Heart right ventricle (tissue), 16 donors: ENCODE measurements at regions not wholly inside any gene's neighbourhood (a gene's known extent, or its start where the extent isn't known, plus 50 kb on each side); places are given as distances from the start of the nearest gene placed in this dataset.
"Not testable (repeated sequence)": the region's sequence is repeated elsewhere in the genome, so short reads cannot be mapped to it uniquely, and the experiment has no call there.

ENCODE experiments used
- ATAC-seq, 8 donors: fragments of 200-7000 bp; cut with Tn5 transposase; one replicate each; pipeline ENCODE4 v1.9.1; 2020; ENCODE audit warnings: mild to moderate bottlenecking in 8 of 8, moderate library complexity in 8 of 8, moderate number of reproducible peaks in 1 of 8
- DNase-seq, 2 donors: peaks; one replicate each; pipeline ENCODE4 v3.0.0-alpha.2; 2020
- H3K27ac ChIP-seq, 10 donors: fragments of 200-600 bp; sonication (generic) in 2 of 10; one replicate each; pipeline versions ENCODE4 v1.5.0 to v1.8.0; 2020 to 2022; ENCODE audit warnings: mild to moderate bottlenecking in 3 of 10
- H3K27me3 ChIP-seq, 7 donors: fragments of 200-600 bp; one replicate each; pipeline ENCODE4 v1.8.0; 2021 to 2022; ENCODE audit warnings: mild to moderate bottlenecking in 2 of 7
- H3K36me3 ChIP-seq, 9 donors: fragments of 200-600 bp; sonication (generic) in 1 of 9; one replicate each; pipeline versions ENCODE4 v1.5.0 to v1.8.0; 2020 to 2022; ENCODE audit warnings: mild to moderate bottlenecking in 2 of 9
- H3K4me1 ChIP-seq, 9 donors: fragments of 200-600 bp; sonication (generic) in 1 of 9; one replicate each; pipeline versions ENCODE4 v1.5.0 to v1.8.0; 2020 to 2022; ENCODE audit warnings: mild to moderate bottlenecking in 4 of 9
- H3K4me3 ChIP-seq, 10 donors: fragments of 200-600 bp; sonication (generic) in 2 of 10; one replicate each; pipeline versions ENCODE4 v1.5.0 to v1.8.0; 2020 to 2022; ENCODE audit warnings: mild to moderate bottlenecking in 7 of 10, moderate library complexity in 2 of 10
- H3K9me3 ChIP-seq, 11 donors: fragments of 200-600 bp in 10 of 11; sonication (generic) in 2 of 11; one replicate each; pipeline versions ENCODE4 v1.5.0 to v1.8.0; 2013 to 2022; ENCODE audit warnings: mild to moderate bottlenecking in 2 of 11, control low read depth in 1 of 11, moderate library complexity in 1 of 11
- WGBS, 2 donors: extraction: QIAGEN DNeasy Blood & Tissue Kit; methylation state at CpG; one replicate each; pipeline ENCODE4 v1.1.7; 2013; ENCODE audit warnings: inconsistent platforms in 1 of 2; 5-methylcytosine and 5-hydroxymethylcytosine counted together
- intact Hi-C, 10 donors: fragments of 100-400 bp; cut with DNase I; formaldehyde crosslinking; loops; one replicate each; pipeline versions ENCODE4 v1.11.1 to v1.14.2; 2022
- TF ChIP-seq, protein P1 (sequence below), 9 donors: fragments of 200-600 bp; sonication (generic) in 2 of 9; IDR thresholded peaks; one replicate each; pipeline versions ENCODE4 v1.5.0 to v1.8.0; 2021 to 2022; ENCODE audit warnings: antibody characterized with exemption in 9 of 9, mild to moderate bottlenecking in 5 of 9, moderate library complexity in 1 of 9
- donor health status: Arrhythmogenic right ventricular cardiomyopathy.
- donor health status: ischemic (EF 13 %, LVEDD 7.1; RV severe dilation, severe dysfunction).
- donor health status: healthy with polysubstance abuse.
- donor health status: DM: no; HTN: yes; CAD: no.
- donor health status: DM: no; HTN: no; CAD: no.
- donor health status: ischemic (EF 25% LVEDD 6.9; RV normal size, moderate dysfunction).
- donor health status: ischemic (EF 25% LVEDD 5.7; RV mildly dilated, moderate dysfunction).
- donor health status: healthy.
- donor health status: DM: yes; HTN: yes; CAD: no.
- donor health status: Ischemic cardiomyopathy.
- donor health status: ischemic (EF 35%, LVEDD 5.7; RV mildly dilated, moderate dysfunction).
- donor health status: nonischemic (EF 11% LVEDD 7.7; RV severe dilation, severe dysfunction).
- donor health status: DM: yes; HTN: yes; CAD: no.
- donor health status: PGD.
- donor health status: ischemic (EF 29% LVEDD 5.4; RV normal size, mild dysfunction).
- donor health status: nonischemic (EF 23%, LVEDD 6.1; RV moderate dilation, normal function).

DNA sequence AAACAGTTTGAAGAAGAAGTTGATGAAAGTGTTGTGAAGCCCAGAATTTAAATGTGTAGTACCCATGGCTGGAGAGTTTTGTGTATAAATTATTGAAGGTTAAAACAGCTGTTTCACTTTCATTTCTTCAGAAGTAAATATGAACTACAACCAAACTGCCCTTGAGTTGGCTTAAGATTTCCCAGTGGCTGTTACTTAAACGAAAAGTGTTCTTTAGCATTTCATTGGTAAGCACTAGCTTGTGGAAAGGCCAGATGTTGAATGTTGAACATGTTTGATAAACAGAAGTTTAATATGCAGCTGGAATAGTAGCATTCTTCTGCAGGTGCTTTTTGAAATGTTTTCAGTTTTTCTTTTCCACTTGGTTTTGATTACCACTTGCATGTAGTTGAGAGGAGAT lies 83.2 kb upstream of the TNRC6B start:
- H3K9me3 ChIP-seq = no peaks in the 10 kb centered on the region
- intact Hi-C loops = no loop called here
- WGBS, 2 donors = 22 to 49% methylated on average over 1 of the region's 1 CpG
- ATAC-seq (no peak), DNase-seq (no peak)
- H3K4me1 ChIP-seq = peaks cover 0 to 23% (median 19%) of the 10 kb centered on the region in 9 donors
- no peaks in the 10 kb centered on the region for H3K27me3 ChIP-seq
- peak overlapping the region in 4 of 10 donors; percentile 3 to 20 (median 8) for H3K4me3 ChIP-seq
- H3K27ac ChIP-seq = peak overlapping the region in 1 of 10 donors; percentile 32
- no peaks in the 10 kb centered on the region for H3K36me3 ChIP-seq
- TF ChIP-seq, protein P1, sequence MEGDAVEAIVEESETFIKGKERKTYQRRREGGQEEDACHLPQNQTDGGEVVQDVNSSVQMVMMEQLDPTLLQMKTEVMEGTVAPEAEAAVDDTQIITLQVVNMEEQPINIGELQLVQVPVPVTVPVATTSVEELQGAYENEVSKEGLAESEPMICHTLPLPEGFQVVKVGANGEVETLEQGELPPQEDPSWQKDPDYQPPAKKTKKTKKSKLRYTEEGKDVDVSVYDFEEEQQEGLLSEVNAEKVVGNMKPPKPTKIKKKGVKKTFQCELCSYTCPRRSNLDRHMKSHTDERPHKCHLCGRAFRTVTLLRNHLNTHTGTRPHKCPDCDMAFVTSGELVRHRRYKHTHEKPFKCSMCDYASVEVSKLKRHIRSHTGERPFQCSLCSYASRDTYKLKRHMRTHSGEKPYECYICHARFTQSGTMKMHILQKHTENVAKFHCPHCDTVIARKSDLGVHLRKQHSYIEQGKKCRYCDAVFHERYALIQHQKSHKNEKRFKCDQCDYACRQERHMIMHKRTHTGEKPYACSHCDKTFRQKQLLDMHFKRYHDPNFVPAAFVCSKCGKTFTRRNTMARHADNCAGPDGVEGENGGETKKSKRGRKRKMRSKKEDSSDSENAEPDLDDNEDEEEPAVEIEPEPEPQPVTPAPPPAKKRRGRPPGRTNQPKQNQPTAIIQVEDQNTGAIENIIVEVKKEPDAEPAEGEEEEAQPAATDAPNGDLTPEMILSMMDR (IDR thresholded peaks at IDR 0.05) = no peak

DNA sequence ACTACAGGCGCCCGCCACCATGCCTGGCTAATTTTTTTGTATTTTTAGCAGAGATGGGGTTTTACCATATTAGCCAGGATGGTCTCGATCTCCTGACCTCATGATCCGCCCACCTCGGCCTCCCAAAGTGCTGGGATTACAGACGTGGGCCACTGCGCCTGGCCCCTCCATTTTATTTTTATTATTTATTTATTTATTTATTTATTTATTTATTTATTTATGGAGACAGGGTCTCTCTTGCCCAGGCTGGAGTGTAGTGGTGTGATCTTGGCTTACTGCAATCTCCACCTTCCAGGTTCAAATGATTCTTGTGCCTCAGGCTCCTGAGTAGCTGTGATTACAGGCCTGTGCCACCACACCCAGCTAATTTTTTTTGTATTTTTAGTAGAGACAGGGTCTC lies 77.8 kb upstream of the TNRC6B start:
- intact Hi-C loops = loop anchor here in 2 of 10 donors (10.0 kb wide), 1 partner anchor 45 kb away; no protein-coding TSS in a partner anchor
- not testable (repeated sequence) for H3K9me3 ChIP-seq, H3K36me3 ChIP-seq, H3K4me3 ChIP-seq, H3K27ac ChIP-seq, DNase-seq, ATAC-seq, H3K27me3 ChIP-seq
- H3K4me1 ChIP-seq = peaks cover 0 to 22% (median 13%) of the 10 kb centered on the region in 9 donors
- 97 to 99% methylated on average over 7 of the region's 7 CpGs for WGBS, 2 donors

DNA sequence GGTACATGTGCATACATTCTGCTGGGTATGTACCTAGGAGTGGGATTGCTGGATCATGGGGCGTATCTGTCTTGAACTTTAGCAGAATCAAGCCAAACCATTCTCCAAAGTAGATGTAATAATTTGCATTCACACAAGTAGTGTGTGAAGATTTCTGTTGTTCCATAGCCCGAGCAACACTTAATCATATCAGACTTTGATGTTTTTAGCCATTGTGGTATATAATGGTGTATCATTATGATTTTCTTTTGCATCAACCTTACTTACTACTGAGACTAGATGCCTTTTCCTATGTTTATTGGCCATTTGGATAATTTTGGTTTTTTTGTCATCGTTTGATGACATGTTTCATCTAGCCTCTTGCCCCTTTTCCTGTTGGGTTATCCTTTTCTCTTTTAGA lies 72.0 kb upstream of the TNRC6B start:
- H3K27ac ChIP-seq = no peak overlapping the region
- DNase-seq = no peak
- no peak overlapping the region for H3K4me3 ChIP-seq
- 96 to 99% methylated on average over 3 of the region's 3 CpGs for WGBS, 2 donors
- H3K36me3 ChIP-seq = no peaks in the 10 kb centered on the region
- H3K9me3 ChIP-seq = no peaks in the 10 kb centered on the region
- peaks cover 7 to 46% (median 33%) of the 10 kb centered on the region in 9 donors for H3K4me1 ChIP-seq
- no peak for ATAC-seq
- intact Hi-C loops = loop anchor here in 2 of 10 donors (10.0 kb wide), 1 partner anchor 51 kb away; no protein-coding TSS in a partner anchor
- H3K27me3 ChIP-seq = no peaks in the 10 kb centered on the region
- TF ChIP-seq, protein P1 (IDR thresholded peaks at IDR 0.05) = no peak

DNA sequence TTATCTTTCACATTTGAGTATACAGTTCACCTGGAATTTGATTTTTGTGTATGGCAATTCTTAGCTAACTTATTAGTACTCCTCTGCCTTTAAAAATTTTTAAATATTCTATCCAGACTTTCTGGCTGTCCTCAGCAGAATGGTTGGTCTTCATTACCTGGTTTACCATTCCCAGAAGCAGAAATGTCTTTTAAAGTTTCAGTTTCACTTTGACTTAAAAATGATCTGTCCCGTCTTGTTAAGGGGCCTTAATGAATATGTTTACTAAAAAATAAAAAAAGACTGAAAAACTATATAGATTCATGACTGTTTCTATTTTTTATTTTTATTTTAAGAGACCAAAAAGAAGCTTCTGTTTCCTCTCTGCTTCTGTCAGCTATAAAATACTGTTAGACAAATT lies 70.5 kb upstream of the TNRC6B start:
- peak overlapping the region in 7 of 10 donors; percentile 6 to 65 (median 45) for H3K27ac ChIP-seq
- WGBS, 2 donors = 27 to 39% methylated on average over 1 of the region's 1 CpG
- ATAC-seq (no peak), DNase-seq (no peak)
- no peaks in the 10 kb centered on the region for H3K27me3 ChIP-seq
- TF ChIP-seq, protein P1 (IDR thresholded peaks at IDR 0.05) = no peak
- intact Hi-C loops = loop anchor here in 2 of 10 donors (10.0 kb wide), 1 partner anchor 52 kb away; no protein-coding TSS in a partner anchor
- peak overlapping the region in 8 of 10 donors; percentile 1 to 41 (median 34) for H3K4me3 ChIP-seq
- no peaks in the 10 kb centered on the region for H3K9me3 ChIP-seq
- no peaks in the 10 kb centered on the region for H3K36me3 ChIP-seq
- peaks cover 4 to 48% (median 34%) of the 10 kb centered on the region in 9 donors for H3K4me1 ChIP-seq

DNA sequence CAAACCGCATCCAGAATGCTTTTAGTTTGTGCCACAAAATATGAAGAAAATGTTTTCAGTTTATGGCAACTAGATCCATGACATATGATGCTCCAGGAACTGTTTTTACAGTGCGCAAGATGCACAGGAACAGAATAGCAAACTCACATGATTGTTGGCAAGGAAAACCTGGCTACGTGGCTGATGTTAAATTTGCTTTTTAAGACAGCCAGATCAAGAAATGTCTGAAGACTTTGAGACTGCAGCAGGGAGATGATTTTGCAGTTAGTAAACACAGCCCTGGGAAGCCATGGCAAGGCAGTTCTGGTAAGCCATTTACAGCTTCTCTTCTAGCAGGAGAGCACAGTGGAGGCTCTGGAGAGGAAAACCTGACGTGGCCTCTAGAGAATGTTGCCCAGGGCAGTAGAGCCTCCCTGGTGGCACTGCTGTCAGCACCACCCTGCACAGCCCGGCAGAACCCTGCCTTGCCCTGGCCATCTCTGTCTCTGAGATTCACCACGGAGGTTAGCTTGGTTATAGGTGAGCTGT lies 69.8 kb upstream of the TNRC6B start:
- H3K27me3 ChIP-seq = no peaks in the 10 kb centered on the region
- 24 to 38% methylated on average over 6 of the region's 6 CpGs for WGBS, 2 donors
- no peaks in the 10 kb centered on the region for H3K9me3 ChIP-seq
- intact Hi-C loops = loop anchor here in 2 of 10 donors (10.0 kb wide), 1 partner anchor 53 kb away; no protein-coding TSS in a partner anchor
- peak overlapping the region in 8 of 10 donors; percentile 13 to 65 (median 45) for H3K27ac ChIP-seq
- TF ChIP-seq, protein P1 (IDR thresholded peaks at IDR 0.05) = no peak
- peak overlapping the region in 8 of 10 donors; percentile 1 to 41 (median 34) for H3K4me3 ChIP-seq
- peaks cover 4 to 51% (median 32%) of the 10 kb centered on the region in 9 donors for H3K4me1 ChIP-seq
- ATAC-seq (peak in 6 of 8 donors; percentile 62 to 86 (median 76)), DNase-seq (peak in 1 of 2 donors; percentile 10)
- no peaks in the 10 kb centered on the region for H3K36me3 ChIP-seq
